ENCODE measurements at regions not wholly inside any gene's neighbourhood (a gene's known extent, or its start where the extent isn't known, plus 50 kb on each side); places are given as distances from the start of the nearest gene placed in this dataset.

- Histone ChIP-seq H3K27me3 (no peaks in the 10 kb centered on the region), H3K36me3 (no peaks in the 10 kb centered on the region), H3K4me1 (no peaks in the 10 kb centered on the region), H3K27ac (no peak overlapping the region), H3K4me3 (no peak overlapping the region), H3K9me3 (replicated peaks) (no peaks in the 10 kb centered on the region)
- no peak for DNase-seq
Measured at GRCh38 chr3:117507958-117508357, 798.4 kb downstream of the TUSC7 start.

GRCh38 chr3:117509858-117510257 lies 800.3 kb downstream of the TUSC7 start:
- Histone ChIP-seq H3K9me3 (replicated peaks) (no peaks in the 10 kb centered on the region), H3K4me1 (no peaks in the 10 kb centered on the region), H3K4me3 (no peak overlapping the region), H3K27ac (no peak overlapping the region), H3K36me3 (no peaks in the 10 kb centered on the region), H3K27me3 (no peaks in the 10 kb centered on the region)
- DNase-seq = no peak

GRCh38 chr3:117510396-117510795 lies 800.8 kb downstream of the TUSC7 start:
- Histone ChIP-seq H3K27me3 (no peaks in the 10 kb centered on the region), H3K36me3 (no peaks in the 10 kb centered on the region), H3K4me3 (no peak overlapping the region), H3K9me3 (replicated peaks) (no peaks in the 10 kb centered on the region), H3K27ac (no peak overlapping the region), H3K4me1 (no peaks in the 10 kb centered on the region)
- DNase-seq = no peak

GRCh38 chr3:117512975-117513374 lies 803.4 kb downstream of the TUSC7 start:
- DNase-seq = no peak
- no peak overlapping the region for H3K27ac ChIP-seq
- 0 out of 2 replicates have a peak, but pooled peaks cover 2% of the 10 kb centered on the region for H3K27me3 ChIP-seq
- 0 out of 2 replicates have a peak, but pooled peaks cover under 1% of the 10 kb centered on the region for H3K4me1 ChIP-seq
- H3K36me3 ChIP-seq = no peaks in the 10 kb centered on the region
- H3K9me3 ChIP-seq (replicated peaks) = no peaks in the 10 kb centered on the region
- H3K4me3 ChIP-seq = no peak overlapping the region

- Histone ChIP-seq H3K27ac (no peak overlapping the region), H3K4me3 (no peak overlapping the region), H3K27me3 (0 out of 2 replicates have a peak, but pooled peaks cover 2% of the 10 kb centered on the region), H3K4me1 (0 out of 2 replicates have a peak, but pooled peaks cover 2% of the 10 kb centered on the region), H3K36me3 (no peaks in the 10 kb centered on the region), H3K9me3 (replicated peaks) (no peaks in the 10 kb centered on the region)
- DNase-seq = no peak
Measured at GRCh38 chr3:117515309-117515708, 805.7 kb downstream of the TUSC7 start.

- DNase-seq = no peak
Measured at GRCh38 chr3:117518364-117518763, 808.8 kb downstream of the TUSC7 start.

GRCh38 chr3:117519776-117520175 lies 810.2 kb downstream of the TUSC7 start:
- H3K27me3 ChIP-seq = 0 out of 2 replicates have a peak, but pooled peaks cover 6% of the 10 kb centered on the region
- H3K27ac ChIP-seq = no peak overlapping the region
- H3K4me1 ChIP-seq = 0 out of 2 replicates have a peak, but pooled peaks cover 2% of the 10 kb centered on the region
- H3K36me3 ChIP-seq = no peaks in the 10 kb centered on the region
- DNase-seq = no peak
- no peak overlapping the region for H3K4me3 ChIP-seq
- H3K9me3 ChIP-seq (replicated peaks) = no peaks in the 10 kb centered on the region

More at GRCh38 chr3:117518364-117518763, 808.8 kb downstream of the TUSC7 start:
- 0 out of 2 replicates have a peak, but pooled peaks cover 6% of the 10 kb centered on the region for H3K27me3 ChIP-seq
- H3K9me3 ChIP-seq (replicated peaks) = no peaks in the 10 kb centered on the region
- H3K4me3 ChIP-seq = no peak overlapping the region
- H3K4me1 ChIP-seq = 0 out of 2 replicates have a peak, but pooled peaks cover 2% of the 10 kb centered on the region
- no peak overlapping the region for H3K27ac ChIP-seq
- H3K36me3 ChIP-seq = no peaks in the 10 kb centered on the region

- Histone ChIP-seq H3K36me3 (no peaks in the 10 kb centered on the region), H3K9me3 (replicated peaks) (no peaks in the 10 kb centered on the region), H3K4me1 (0 out of 2 replicates have a peak, but pooled peaks cover 2% of the 10 kb centered on the region), H3K27ac (no peak overlapping the region), H3K4me3 (no peak overlapping the region), H3K27me3 (peaks cover 6% of the 10 kb centered on the region; the same call in 1 of the 2 replicates)
- no peak for DNase-seq
Measured at GRCh38 chr3:117520582-117520981, 811.0 kb downstream of the TUSC7 start.

GRCh38 chr3:117523418-117523817 lies 813.8 kb downstream of the TUSC7 start:
- Histone ChIP-seq H3K27ac (no peak overlapping the region), H3K4me3 (no peak overlapping the region), H3K36me3 (no peaks in the 10 kb centered on the region), H3K27me3 (peaks cover 4% of the 10 kb centered on the region; the same call in 1 of the 2 replicates), H3K9me3 (replicated peaks) (no peaks in the 10 kb centered on the region), H3K4me1 (no peaks in the 10 kb centered on the region)
- no peak for DNase-seq

- DNase-seq = no peak
- H3K4me3 ChIP-seq = no peak overlapping the region
- H3K27me3 ChIP-seq = peaks cover 4% of the 10 kb centered on the region; the same call in 1 of the 2 replicates
- H3K27ac ChIP-seq = no peak overlapping the region
- H3K4me1 ChIP-seq = no peaks in the 10 kb centered on the region
- H3K9me3 ChIP-seq (replicated peaks) = no peaks in the 10 kb centered on the region
- H3K36me3 ChIP-seq = no peaks in the 10 kb centered on the region
Measured at GRCh38 chr3:117524890-117525289, 815.3 kb downstream of the TUSC7 start.

GRCh38 chr3:117526470-117527079 lies 817.0 kb downstream of the TUSC7 start:
- Histone ChIP-seq H3K9me3 (replicated peaks) (no peaks in the 10 kb centered on the region), H3K36me3 (no peaks in the 10 kb centered on the region), H3K27me3 (no peaks in the 10 kb centered on the region; the same call in 1 of the 2 replicates), H3K4me1 (no peaks in the 10 kb centered on the region), H3K27ac (no peak overlapping the region), H3K4me3 (no peak overlapping the region)
- DNase-seq = peak in 1 of 2 experiments; percentile 40

- Histone ChIP-seq H3K4me3 (no peak overlapping the region), H3K9me3 (replicated peaks) (no peaks in the 10 kb centered on the region), H3K4me1 (no peaks in the 10 kb centered on the region), H3K36me3 (no peaks in the 10 kb centered on the region), H3K27ac (no peak overlapping the region), H3K27me3 (peaks cover 2% of the 10 kb centered on the region; the same call in 1 of the 2 replicates)
- no peak for DNase-seq
Measured at GRCh38 chr3:117527346-117527745, 817.8 kb downstream of the TUSC7 start.

- no peak overlapping the region for H3K27ac ChIP-seq
- no peaks in the 10 kb centered on the region for H3K36me3 ChIP-seq
- no peaks in the 10 kb centered on the region for H3K4me1 ChIP-seq
- H3K4me3 ChIP-seq = no peak overlapping the region
- peaks cover 4% of the 10 kb centered on the region; the same call in 1 of the 2 replicates for H3K27me3 ChIP-seq
- no peak for DNase-seq
- H3K9me3 ChIP-seq (replicated peaks) = no peaks in the 10 kb centered on the region
Measured at GRCh38 chr3:117528688-117529087, 819.1 kb downstream of the TUSC7 start.

- no peak overlapping the region for H3K4me3 ChIP-seq
- H3K9me3 ChIP-seq (replicated peaks) = no peaks in the 10 kb centered on the region
- no peak for DNase-seq
- H3K27ac ChIP-seq = no peak overlapping the region
- no peaks in the 10 kb centered on the region for H3K36me3 ChIP-seq
- H3K4me1 ChIP-seq = no peaks in the 10 kb centered on the region
- peaks cover 4% of the 10 kb centered on the region; the same call in 1 of the 2 replicates for H3K27me3 ChIP-seq
Measured at GRCh38 chr3:117531078-117531767, 821.6 kb downstream of the TUSC7 start.

- peaks cover 4% of the 10 kb centered on the region; the same call in 1 of the 2 replicates for H3K27me3 ChIP-seq
- no peak for DNase-seq
Measured at GRCh38 chr3:117532268-117532667, 822.7 kb downstream of the TUSC7 start.

More at GRCh38 chr3:117532268-117532667, 822.7 kb downstream of the TUSC7 start:
- Histone ChIP-seq H3K9me3 (replicated peaks) (no peaks in the 10 kb centered on the region), H3K27ac (no peak overlapping the region), H3K4me1 (no peaks in the 10 kb centered on the region), H3K4me3 (no peak overlapping the region), H3K36me3 (no peaks in the 10 kb centered on the region)
